Activated CD4-positive, alpha-beta T cell treated with anti-CD3 and anti-CD28 coated beads, Interleukin-2, amount 10 ng/mL, durations not matched to agents 7 days and 5 days (primary cell): ENCODE measurements at regions not wholly inside any gene's neighbourhood (a gene's known extent, or its start where the extent isn't known, plus 50 kb on each side); places are given as distances from the start of the nearest gene placed in this dataset.
"Not testable (repeated sequence)": the region's sequence is repeated elsewhere in the genome, so short reads cannot be mapped to it uniquely, and the experiment has no call there.

ENCODE experiments used
- CTCF ChIA-PET: fragments of 350-600 bp; sonication (Branson Sonifier 250); formaldehyde crosslinking; loops from one replicate; lab custom pipeline; 2021; ENCODE audit warnings: antibody characterized with exemption; lab: Charles Lee
- POLR2A ChIA-PET: fragments of 350-600 bp; sonication (Branson Sonifier 250); formaldehyde crosslinking; loops from one replicate; lab custom pipeline; 2021; ENCODE audit warnings: antibody characterized with exemption; lab: Charles Lee
- DNase-seq: peaks from one replicate; pipeline ENCODE4 v3.0.0-alpha.2; 2020
- H3K27ac Mint-ChIP-seq: one replicate; pipeline ENCODE4 v1.8.0; 2021; ENCODE audit warnings: mild to moderate bottlenecking, moderate library complexity, mixed read lengths
- H3K27me3 Mint-ChIP-seq: one replicate; pipeline ENCODE4 v1.8.0; 2021; ENCODE audit warnings: mixed read lengths
- H3K36me3 Mint-ChIP-seq: one replicate; pipeline ENCODE4 v1.8.0; 2021; ENCODE audit warnings: low read depth, mixed read lengths
- H3K4me1 Mint-ChIP-seq: one replicate; pipeline ENCODE4 v1.8.0; 2021; ENCODE audit warnings: mixed read lengths
- H3K4me3 Mint-ChIP-seq: one replicate; pipeline ENCODE4 v1.8.0; 2021; ENCODE audit warnings: mild to moderate bottlenecking, moderate library complexity, mixed read lengths
- H3K9me3 Mint-ChIP-seq: one replicate; pipeline ENCODE4 v1.8.0; 2021; ENCODE audit warnings: mixed read lengths

GRCh38 chr7:152511736-152512135 lies 75.9 kb upstream of the KMT2C start:
- Mint-ChIP-seq H3K4me1 (peaks cover 7% of the 10 kb centered on the region), H3K27me3 (no peaks in the 10 kb centered on the region), H3K4me3 (no peak overlapping the region), H3K9me3 (peaks cover 10% of the 10 kb centered on the region), H3K27ac (no peak overlapping the region), H3K36me3 (no peaks in the 10 kb centered on the region)
- POLR2A ChIA-PET = no interaction called here
- no peak for DNase-seq
- CTCF ChIA-PET = no interaction called here

- ChIA-PET POLR2A (no interaction called here), CTCF (no interaction called here)
- Mint-ChIP-seq H3K9me3 (no peaks in the 10 kb centered on the region), H3K4me3 (no peak overlapping the region), H3K27me3 (no peaks in the 10 kb centered on the region), H3K4me1 (peaks cover 7% of the 10 kb centered on the region), H3K36me3 (no peaks in the 10 kb centered on the region), H3K27ac (no peak overlapping the region)
- DNase-seq = no peak
These were observed 72.9 kb upstream of the KMT2C start for GRCh38 chr7:152508701-152509100.

GRCh38 chr7:152505606-152506005 lies 69.8 kb upstream of the KMT2C start:
- Mint-ChIP-seq H3K27me3 (no peaks in the 10 kb centered on the region), H3K4me1 (no peaks in the 10 kb centered on the region), H3K4me3 (no peak overlapping the region), H3K9me3 (no peaks in the 10 kb centered on the region), H3K27ac (no peak overlapping the region), H3K36me3 (no peaks in the 10 kb centered on the region)
- DNase-seq = no peak
- ChIA-PET POLR2A (no interaction called here), CTCF (no interaction called here)

- ChIA-PET CTCF (no interaction called here), POLR2A (no interaction called here)
- H3K27ac Mint-ChIP-seq = no peak overlapping the region
- no peaks in the 10 kb centered on the region for H3K36me3 Mint-ChIP-seq
- no peaks in the 10 kb centered on the region for H3K9me3 Mint-ChIP-seq
- no peak for DNase-seq
- no peak overlapping the region for H3K4me3 Mint-ChIP-seq
- H3K4me1 Mint-ChIP-seq = no peaks in the 10 kb centered on the region
- no peaks in the 10 kb centered on the region for H3K27me3 Mint-ChIP-seq
These were observed 69.0 kb upstream of the KMT2C start for GRCh38 chr7:152504816-152505215.

- no peaks in the 10 kb centered on the region for H3K4me1 Mint-ChIP-seq
- no peaks in the 10 kb centered on the region for H3K27me3 Mint-ChIP-seq
- ChIA-PET CTCF (no interaction called here), POLR2A (no interaction called here)
- no peaks in the 10 kb centered on the region for H3K36me3 Mint-ChIP-seq
- H3K9me3 Mint-ChIP-seq = no peaks in the 10 kb centered on the region
- DNase-seq = no peak
- H3K4me3 Mint-ChIP-seq = no peak overlapping the region
- no peak overlapping the region for H3K27ac Mint-ChIP-seq
These were observed 68.6 kb upstream of the KMT2C start for GRCh38 chr7:152504367-152504766.

- POLR2A ChIA-PET = no interaction called here
- Mint-ChIP-seq H3K9me3 (no peaks in the 10 kb centered on the region), H3K4me3 (no peak overlapping the region), H3K27ac (no peak overlapping the region), H3K4me1 (no peaks in the 10 kb centered on the region), H3K27me3 (no peaks in the 10 kb centered on the region), H3K36me3 (no peaks in the 10 kb centered on the region)
- no peak for DNase-seq
- CTCF ChIA-PET = no interaction called here
These were observed 67.3 kb upstream of the KMT2C start for GRCh38 chr7:152502813-152503790.

GRCh38 chr7:152501506-152501905 lies 65.7 kb upstream of the KMT2C start:
- POLR2A ChIA-PET = no interaction called here
- H3K4me3 Mint-ChIP-seq = no peak overlapping the region
- H3K36me3 Mint-ChIP-seq = no peaks in the 10 kb centered on the region
- H3K9me3 Mint-ChIP-seq = no peaks in the 10 kb centered on the region
- DNase-seq = no peak
- H3K27me3 Mint-ChIP-seq = no peaks in the 10 kb centered on the region
- no peaks in the 10 kb centered on the region for H3K4me1 Mint-ChIP-seq
- H3K27ac Mint-ChIP-seq = no peak overlapping the region
- CTCF ChIA-PET = no interaction called here

- H3K27ac Mint-ChIP-seq, POLR2A ChIA-PET, H3K9me3 Mint-ChIP-seq, DNase-seq, H3K27me3 Mint-ChIP-seq, H3K36me3 Mint-ChIP-seq, H3K4me3 Mint-ChIP-seq, H3K4me1 Mint-ChIP-seq: not testable (repeated sequence)
- CTCF ChIA-PET = interaction anchor here (0.6 kb wide), 1 partner anchor 104 kb away, joined by 3 read pairs; no protein-coding TSS in a partner anchor
These were observed 64.2 kb upstream of the KMT2C start for GRCh38 chr7:152499969-152500368.

- Mint-ChIP-seq H3K27ac (no peak overlapping the region), H3K9me3 (no peaks in the 10 kb centered on the region), H3K27me3 (no peaks in the 10 kb centered on the region), H3K4me3 (no peak overlapping the region), H3K4me1 (no peaks in the 10 kb centered on the region), H3K36me3 (no peaks in the 10 kb centered on the region)
- no peak for DNase-seq
- POLR2A ChIA-PET = no interaction called here
- CTCF ChIA-PET = interaction anchor here (1.2 kb wide), 1 partner anchor 10 kb away, joined by 6 read pairs; no protein-coding TSS in a partner anchor
These were observed 60.1 kb upstream of the KMT2C start for GRCh38 chr7:152495867-152496266.

GRCh38 chr7:152492952-152493351 lies 57.1 kb upstream of the KMT2C start:
- Mint-ChIP-seq H3K27ac (no peak overlapping the region), H3K36me3 (no peaks in the 10 kb centered on the region), H3K4me1 (no peaks in the 10 kb centered on the region), H3K27me3 (no peaks in the 10 kb centered on the region), H3K9me3 (no peaks in the 10 kb centered on the region), H3K4me3 (no peak overlapping the region)
- CTCF ChIA-PET = interaction anchor here (0.6 kb wide), 1 partner anchor 379 kb away, joined by 4 read pairs; no protein-coding TSS in a partner anchor
- no peak for DNase-seq
- POLR2A ChIA-PET = no interaction called here

GRCh38 chr7:152489044-152489443 lies 53.2 kb upstream of the KMT2C start:
- H3K27ac Mint-ChIP-seq = no peak overlapping the region
- ChIA-PET CTCF (no interaction called here), POLR2A (no interaction called here)
- no peak overlapping the region for H3K4me3 Mint-ChIP-seq
- no peak for DNase-seq
- H3K4me1 Mint-ChIP-seq = no peaks in the 10 kb centered on the region
- no peaks in the 10 kb centered on the region for H3K27me3 Mint-ChIP-seq
- no peaks in the 10 kb centered on the region for H3K36me3 Mint-ChIP-seq
- H3K9me3 Mint-ChIP-seq = no peaks in the 10 kb centered on the region

GRCh38 chr7:152486968-152487367 lies 51.2 kb upstream of the KMT2C start:
- H3K4me3 Mint-ChIP-seq = no peak overlapping the region

GRCh38 chr7:152485826-152486225 lies 50.0 kb upstream of the KMT2C start:
- no peaks in the 10 kb centered on the region for H3K27me3 Mint-ChIP-seq
- ChIA-PET CTCF (interaction anchor here (1.8 kb wide), 1 partner anchor 10 kb away, joined by 6 read pairs; no protein-coding TSS in a partner anchor), POLR2A (no interaction called here)
- H3K4me3 Mint-ChIP-seq = no peak overlapping the region
- DNase-seq = no peak
- H3K4me1 Mint-ChIP-seq = no peaks in the 10 kb centered on the region
- H3K27ac Mint-ChIP-seq = no peak overlapping the region
- no peaks in the 10 kb centered on the region for H3K9me3 Mint-ChIP-seq
- H3K36me3 Mint-ChIP-seq = no peaks in the 10 kb centered on the region

More at GRCh38 chr7:152486968-152487367, 51.2 kb upstream of the KMT2C start:
- Mint-ChIP-seq H3K27ac (no peak overlapping the region), H3K36me3 (no peaks in the 10 kb centered on the region), H3K9me3 (no peaks in the 10 kb centered on the region), H3K4me1 (no peaks in the 10 kb centered on the region), H3K27me3 (no peaks in the 10 kb centered on the region)
- CTCF ChIA-PET = interaction anchor here (1.8 kb wide), 1 partner anchor 9 kb away, joined by 6 read pairs; no protein-coding TSS in a partner anchor
- no peak for DNase-seq
- POLR2A ChIA-PET = no interaction called here
